GM19239 (cell line): ENCODE measurements at regions not wholly inside any gene's neighbourhood (a gene's known extent, or its start where the extent isn't known, plus 50 kb on each side); places are given as distances from the start of the nearest gene placed in this dataset.
"Not testable (repeated sequence)": the region's sequence is repeated elsewhere in the genome, so short reads cannot be mapped to it uniquely, and the experiment has no call there.

Experiments used
- DNase-seq: peaks from one replicate; pipeline ENCODE4 v3.0.0; 2011; ENCODE audit warnings: low spot score; ENCODE audit not compliant: insufficient read length
- FAIRE-seq: peaks from 2 replicates; lab custom pipeline; 2011; peaks lifted over from hg19 to GRCh38; lab: Jason Lieb, UNC

GRCh38 chr7:114364151-114364550 lies 50.5 kb upstream of the FOXP2 start:
- no peak for DNase-seq
- FAIRE-seq, result no peak

GRCh38 chr7:114363292-114363691 lies 51.3 kb upstream of the FOXP2 start:
- DNase-seq, result no peak
- FAIRE-seq, result no peak

- FAIRE-seq, result no peak
- DNase-seq, result no peak
Observed at GRCh38 chr7:114358911-114359310, 55.7 kb upstream of the FOXP2 start.

GRCh38 chr7:114356133-114356532 lies 58.5 kb upstream of the FOXP2 start:
- FAIRE-seq (no peak), DNase-seq (no peak)

- FAIRE-seq, result no peak
- no peak for DNase-seq
Observed at GRCh38 chr7:114354306-114354705, 60.3 kb upstream of the FOXP2 start.

GRCh38 chr7:114345494-114345893 lies 69.1 kb upstream of the FOXP2 start:
- DNase-seq (no peak), FAIRE-seq (no peak)

- DNase-seq (no peak), FAIRE-seq (no peak)
Observed at GRCh38 chr7:114343949-114344708, 70.5 kb upstream of the FOXP2 start.

- no peak for FAIRE-seq
- DNase-seq, result no peak
Observed at GRCh38 chr7:114342431-114343179, 72.0 kb upstream of the FOXP2 start.

- DNase-seq (no peak), FAIRE-seq (no peak)
Observed at GRCh38 chr7:114341648-114342047, 73.0 kb upstream of the FOXP2 start.

- no peak for DNase-seq
- FAIRE-seq, result no peak
Observed at GRCh38 chr7:114334989-114335388, 79.6 kb upstream of the FOXP2 start.

- FAIRE-seq, DNase-seq: not testable (repeated sequence)
Observed at GRCh38 chr7:114329458-114329857, 85.2 kb upstream of the FOXP2 start.

- FAIRE-seq (no peak), DNase-seq (no peak)
Observed at GRCh38 chr7:114317450-114318098, 97.0 kb upstream of the FOXP2 start.

- no peak for DNase-seq
- no peak for FAIRE-seq
Observed at GRCh38 chr7:114312649-114313048, 102.0 kb upstream of the FOXP2 start.

GRCh38 chr7:114310345-114311110 lies 104.1 kb upstream of the FOXP2 start:
- FAIRE-seq (no peak), DNase-seq (no peak)

GRCh38 chr7:114309729-114310128 lies 104.9 kb upstream of the FOXP2 start:
- FAIRE-seq (no peak), DNase-seq (no peak)

- DNase-seq, result no peak
- FAIRE-seq, result no peak
Observed at GRCh38 chr7:114303301-114303700, 111.3 kb upstream of the FOXP2 start.

GRCh38 chr7:114302858-114303257 lies 111.8 kb upstream of the FOXP2 start:
- FAIRE-seq (no peak), DNase-seq (no peak)

- DNase-seq (no peak), FAIRE-seq (no peak)
Observed at GRCh38 chr7:114298011-114298410, 116.6 kb upstream of the FOXP2 start.

- FAIRE-seq (no peak), DNase-seq (no peak)
Observed at GRCh38 chr7:114297121-114297520, 117.5 kb upstream of the FOXP2 start.

- FAIRE-seq (no peak), DNase-seq (no peak)
Observed at GRCh38 chr7:114295522-114295921, 119.1 kb upstream of the FOXP2 start.
